Keratinocyte (primary cell): ENCODE measurements at regions not wholly inside any gene's neighbourhood (a gene's known extent, or its start where the extent isn't known, plus 50 kb on each side); places are given as distances from the start of the nearest gene placed in this dataset.

ENCODE experiments used
- CTCF ChIP-seq, 3 experiments: IDR thresholded peaks in 1 of 3; conservative IDR thresholded peaks in 1 of 3; optimal IDR thresholded peaks in 1 of 3; 2 replicates in 2 of 3; 3 replicates in 1 of 3; pipeline versions ENCODE3 to v1.5.1; 2011; ENCODE audit warnings: low read length in 3 of 3, mild to moderate bottlenecking in 3 of 3, moderate library complexity in 2 of 3, control low read depth in 1 of 3, inconsistent platforms in 1 of 3; ENCODE audit not compliant: insufficient read depth in 2 of 3; ENCODE audit errors: extremely low read depth in 1 of 3
- EZH2 ChIP-seq: IDR thresholded peaks from one replicate; pipeline ENCODE4 v1.6.1; 2012; ENCODE audit warnings: inconsistent platforms, mild to moderate bottlenecking, low read length, moderate library complexity

- no peak for TF ChIP-seq CTCF (optimal IDR thresholded peaks at IDR 0.05 in 1 of 3, IDR thresholded peaks at IDR 0.05 in 1 of 3, conservative IDR thresholded peaks at IDR 0.05 in 1 of 3; ENCODE audit: extremely low read depth in 1 of 3, insufficient read depth in 2 of 3, low read length in 3 of 3)
- TF ChIP-seq EZH2, result no peak
These were observed 194.9 kb upstream of the MGMT start for GRCh38 chr10:129272176-129272575.
